T-cell (primary cell): ENCODE measurements at regions not wholly inside any gene's neighbourhood (a gene's known extent, or its start where the extent isn't known, plus 50 kb on each side); places are given as distances from the start of the nearest gene placed in this dataset.

Experiments
- ATAC-seq, 4 experiments: fragments of 200-7000 bp in 3 of 4; fragments of 150-1000 bp in 1 of 4; cut with Tn5 transposase; replicated peaks in 1 of 4; 1 replicate in 3 of 4; 2 replicates in 1 of 4; pipeline ENCODE4 v1.10.0; 2021; ENCODE audit warnings: moderate library complexity in 3 of 4, mild to moderate bottlenecking in 2 of 4, moderate number of reproducible peaks in 1 of 4
- CTCF ChIA-PET, 2 donors: fragments of 300-600 bp; sonication (Branson Sonifier 250); formaldehyde crosslinking; loops; one replicate each; lab custom pipeline; 2022; ENCODE audit warnings: antibody characterized with exemption in 2 of 2; lab: Charles Lee
- POLR2A ChIA-PET, 2 donors: fragments of 300-600 bp; sonication (Branson Sonifier 250); formaldehyde crosslinking; loops; one replicate each; lab custom pipeline; 2022; ENCODE audit warnings: antibody characterized with exemption in 2 of 2; lab: Charles Lee
- DNase-seq, 35 experiments: peaks; one replicate each; pipeline versions ENCODE4 v3.0.0 to v3.0.0-alpha.2; 2013 to 2023
- H3K27ac ChIP-seq: one replicate; pipeline ENCODE4 v1.5.1; 2013; ENCODE audit warnings: low read length
- H3K27me3 ChIP-seq, 2 experiments: replicated peaks in 1 of 2; 1 replicate in 1 of 2; 2 replicates in 1 of 2; pipeline versions ENCODE4 v1.6.1 to v1.7.0; 2013; ENCODE audit warnings: low read length in 1 of 2, mixed read lengths in 1 of 2; ENCODE audit not compliant: control insufficient read depth in 2 of 2, insufficient read depth in 2 of 2; ENCODE audit errors: extremely low read depth in 1 of 2
- H3K36me3 ChIP-seq, 2 donors: 1 replicate in 1 of 2; 2 replicates in 1 of 2; pipeline versions ENCODE4 v1.6.1 to v1.7.0; 2013; ENCODE audit warnings: low read length in 1 of 2; ENCODE audit not compliant: control insufficient read depth in 2 of 2, insufficient read depth in 1 of 2; ENCODE audit errors: extremely low read depth in 1 of 2
- H3K4me1 ChIP-seq, 2 experiments: 1 replicate in 1 of 2; 2 replicates in 1 of 2; pipeline versions ENCODE4 v1.6.1 to v1.7.0; 2013; ENCODE audit warnings: low read length in 2 of 2, mixed read lengths in 1 of 2; ENCODE audit not compliant: insufficient read depth in 2 of 2, control insufficient read depth in 1 of 2; ENCODE audit errors: extremely low read depth in 1 of 2
- H3K4me3 ChIP-seq, 2 donors: 1 replicate in 1 of 2; 2 replicates in 1 of 2; pipeline versions ENCODE4 v1.5.1 to v1.7.0; 2013; ENCODE audit warnings: mild to moderate bottlenecking in 2 of 2, low read length in 1 of 2, moderate library complexity in 1 of 2; ENCODE audit not compliant: control insufficient read depth in 1 of 2; ENCODE audit errors: extremely low read depth in 1 of 2
- H3K9me3 ChIP-seq: 2 replicates; pipeline ENCODE4 v1.7.0; 2013
- H3K27ac Mint-ChIP-seq, 2 donors: one replicate each; pipeline ENCODE4 v1.8.0; 2020 to 2021; ENCODE audit warnings: mild to moderate bottlenecking in 2 of 2, mixed read lengths in 2 of 2
- H3K27me3 Mint-ChIP-seq, 2 donors: one replicate each; pipeline ENCODE4 v1.8.0; 2021 to 2022; ENCODE audit warnings: mixed read lengths in 2 of 2
- H3K36me3 Mint-ChIP-seq: one replicate; pipeline ENCODE4 v1.8.0; 2021; ENCODE audit warnings: mixed read lengths
- H3K4me1 Mint-ChIP-seq, 3 donors: one replicate each; pipeline ENCODE4 v1.8.0; 2020 to 2022; ENCODE audit warnings: mixed read lengths in 3 of 3, mild to moderate bottlenecking in 1 of 3
- H3K4me3 Mint-ChIP-seq, 3 donors: one replicate each; pipeline ENCODE4 v1.8.0; 2020 to 2022; ENCODE audit warnings: mild to moderate bottlenecking in 3 of 3, mixed read lengths in 3 of 3, moderate library complexity in 3 of 3
- H3K9me3 Mint-ChIP-seq, 3 donors: one replicate each; pipeline ENCODE4 v1.8.0; 2020 to 2022; ENCODE audit warnings: mixed read lengths in 3 of 3
- WGBS: methylation state at CpG from one replicate; pipeline ENCODE4 v1.1.5; 2013; ENCODE audit warnings: missing lambda C conversion rate; ENCODE audit not compliant: insufficient coverage; 5-methylcytosine and 5-hydroxymethylcytosine counted together

DNA sequence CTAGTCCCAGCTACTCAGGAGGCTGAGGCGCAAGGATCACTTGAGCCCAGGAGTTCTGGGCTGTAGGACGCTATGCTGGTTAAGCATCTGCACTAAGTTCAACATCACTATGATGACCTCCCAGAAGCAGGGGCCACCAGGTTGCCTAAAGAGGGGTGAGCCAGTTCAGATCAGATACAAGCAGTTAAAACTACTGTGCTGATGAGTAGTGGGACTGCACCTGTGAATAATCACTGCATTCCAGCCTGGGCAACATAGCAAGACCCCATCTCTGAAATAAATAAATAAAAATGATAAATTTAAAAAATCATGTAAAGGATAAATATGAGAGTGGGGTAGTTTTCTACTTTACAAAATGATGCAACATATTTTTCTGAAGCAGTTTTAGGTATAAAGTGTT, 106.5 kb downstream of the TMEM170B start:
- ATAC-seq (no peak), DNase-seq (no peak)
- Histone ChIP-seq H3K27ac (no peak overlapping the region), H3K36me3 (no peaks in the 10 kb centered on the region), H3K4me3 (no peak overlapping the region), H3K9me3 (no peaks in the 10 kb centered on the region), H3K27me3 (peaks cover 0 to 6% of the 10 kb centered on the region in 2 experiments), H3K4me1 (no peaks in the 10 kb centered on the region)
- no peaks in the 10 kb centered on the region for H3K4me1 Mint-ChIP-seq
- peaks cover 5 to 16% of the 10 kb centered on the region in 2 donors for H3K27me3 Mint-ChIP-seq
- H3K9me3 Mint-ChIP-seq = peaks cover 0 to 4% (median 0%) of the 10 kb centered on the region in 3 donors
- H3K4me3 Mint-ChIP-seq = no peak overlapping the region
- no peak overlapping the region for H3K27ac Mint-ChIP-seq
- WGBS = no CpG with 5 or more reads among the region's 2 CpGs
- H3K36me3 Mint-ChIP-seq = no peaks in the 10 kb centered on the region
- ChIA-PET POLR2A (no interaction called here), CTCF (no interaction called here)

GRCh38 chr6:11644601-11645000, 107.1 kb downstream of the TMEM170B start:
- no peak overlapping the region for H3K27ac Mint-ChIP-seq
- peaks cover 5 to 16% of the 10 kb centered on the region in 2 donors for H3K27me3 Mint-ChIP-seq

GRCh38 chr6:11645016-11645415, 107.5 kb downstream of the TMEM170B start:
- Histone ChIP-seq H3K27ac (no peak overlapping the region), H3K9me3 (no peaks in the 10 kb centered on the region), H3K36me3 (no peaks in the 10 kb centered on the region), H3K27me3 (peaks cover 0 to 6% of the 10 kb centered on the region in 2 experiments), H3K4me3 (no peak overlapping the region), H3K4me1 (no peaks in the 10 kb centered on the region)
- POLR2A ChIA-PET = interaction anchor here in 1 of 2 donors (0.7 kb wide), 1 partner anchor 427 kb away, joined by 5 read pairs; no protein-coding TSS in a partner anchor
- peaks cover 5 to 16% of the 10 kb centered on the region in 2 donors for H3K27me3 Mint-ChIP-seq
- no CpG with 5 or more reads among the region's 1 CpG for WGBS
- no peak for ATAC-seq
- no peaks in the 10 kb centered on the region for H3K36me3 Mint-ChIP-seq
- CTCF ChIA-PET = no interaction called here
- H3K27ac Mint-ChIP-seq = no peak overlapping the region
- no peak overlapping the region for H3K4me3 Mint-ChIP-seq
- DNase-seq = no peak
- peaks cover 0 to 4% (median 0%) of the 10 kb centered on the region in 3 donors for H3K9me3 Mint-ChIP-seq
- no peaks in the 10 kb centered on the region for H3K4me1 Mint-ChIP-seq

More at GRCh38 chr6:11644601-11645000, 107.1 kb downstream of the TMEM170B start:
- Mint-ChIP-seq H3K36me3 (no peaks in the 10 kb centered on the region), H3K9me3 (peaks cover 0 to 4% (median 0%) of the 10 kb centered on the region in 3 donors), H3K4me1 (no peaks in the 10 kb centered on the region), H3K4me3 (no peak overlapping the region)
- ChIA-PET POLR2A (interaction anchor here in 1 of 2 donors (0.7 kb wide), 1 partner anchor 427 kb away, joined by 5 read pairs; no protein-coding TSS in a partner anchor), CTCF (no interaction called here)
- Histone ChIP-seq H3K9me3 (no peaks in the 10 kb centered on the region), H3K4me3 (no peak overlapping the region), H3K36me3 (no peaks in the 10 kb centered on the region), H3K4me1 (no peaks in the 10 kb centered on the region), H3K27me3 (peaks cover 0 to 6% of the 10 kb centered on the region in 2 experiments), H3K27ac (no peak overlapping the region)
- DNase-seq = no peak
- ATAC-seq = no peak
- no CpG with 5 or more reads among the region's 4 CpGs for whole genome bisulfite sequencing

GRCh38 chr6:11648436-11648775, 110.9 kb downstream of the TMEM170B start:
- Mint-ChIP-seq H3K36me3 (no peaks in the 10 kb centered on the region), H3K27ac (no peak overlapping the region), H3K9me3 (peaks cover 0 to 4% (median 0%) of the 10 kb centered on the region in 3 donors), H3K4me3 (no peak overlapping the region), H3K27me3 (peaks cover 2 to 13% of the 10 kb centered on the region in 2 donors), H3K4me1 (peaks cover 0 to 4% (median 3%) of the 10 kb centered on the region in 3 donors)
- Histone ChIP-seq H3K9me3 (no peaks in the 10 kb centered on the region), H3K4me1 (no peaks in the 10 kb centered on the region), H3K27ac (no peak overlapping the region), H3K4me3 (no peak overlapping the region), H3K27me3 (peaks cover 0 to 4% of the 10 kb centered on the region in 2 experiments), H3K36me3 (no peaks in the 10 kb centered on the region)
- ATAC-seq (no peak), DNase-seq (no peak)
- WGBS = no CpG with 5 or more reads among the region's 2 CpGs
- ChIA-PET POLR2A (no interaction called here), CTCF (no interaction called here)

GRCh38 chr6:11648889-11649288, 111.3 kb downstream of the TMEM170B start:
- no peaks in the 10 kb centered on the region for H3K9me3 ChIP-seq
- no peaks in the 10 kb centered on the region for H3K36me3 ChIP-seq
- ATAC-seq (no peak), DNase-seq (no peak)
- peaks cover 0 to 2% of the 10 kb centered on the region in 2 experiments for H3K27me3 ChIP-seq
- H3K9me3 Mint-ChIP-seq = peaks cover 0 to 4% (median 0%) of the 10 kb centered on the region in 3 donors
- H3K4me1 ChIP-seq = no peaks in the 10 kb centered on the region
- WGBS = 90% methylated on average over 19 of the region's 20 CpGs
- no peak overlapping the region for H3K27ac ChIP-seq
- ChIA-PET POLR2A (no interaction called here), CTCF (no interaction called here)
- H3K4me3 Mint-ChIP-seq = no peak overlapping the region
- H3K36me3 Mint-ChIP-seq = no peaks in the 10 kb centered on the region
- peaks cover 2 to 13% of the 10 kb centered on the region in 2 donors for H3K27me3 Mint-ChIP-seq
- no peak overlapping the region for H3K4me3 ChIP-seq
- H3K27ac Mint-ChIP-seq = no peak overlapping the region
- peaks cover 0 to 4% (median 3%) of the 10 kb centered on the region in 3 donors for H3K4me1 Mint-ChIP-seq

DNA sequence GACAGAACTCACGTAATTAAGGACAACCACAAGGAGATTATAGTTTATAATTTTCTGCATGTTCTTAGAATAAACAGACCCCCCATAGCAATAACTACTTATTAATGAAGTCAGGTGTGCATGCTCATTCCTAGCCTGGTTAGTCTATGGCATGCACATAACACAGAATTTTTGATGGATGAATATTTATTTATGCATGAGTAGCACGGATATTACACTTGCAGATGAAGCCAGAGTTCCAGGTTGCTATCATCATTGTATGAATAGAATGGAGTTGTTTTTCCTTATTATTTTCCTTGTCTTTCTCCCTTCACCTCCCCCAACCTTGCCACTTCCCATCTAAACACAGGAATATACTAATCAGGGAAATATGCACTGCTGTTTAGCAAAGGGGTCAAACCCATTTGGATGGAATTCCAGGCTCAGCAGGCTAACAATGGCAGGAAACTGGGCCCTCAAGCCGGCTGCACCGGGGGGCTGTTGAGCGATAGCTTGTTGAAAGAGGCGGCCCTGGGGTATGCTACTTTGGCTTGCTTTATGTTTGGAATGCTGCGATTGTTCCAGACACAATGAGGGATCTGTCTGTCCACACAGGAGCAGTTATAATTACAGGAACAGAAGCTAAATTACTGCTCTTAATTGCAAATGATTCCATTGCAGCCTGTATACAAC, 112.6 kb downstream of the TMEM170B start:
- Histone ChIP-seq H3K9me3 (no peaks in the 10 kb centered on the region), H3K4me3 (no peak overlapping the region), H3K27ac (no peak overlapping the region), H3K27me3 (peaks cover 0 to 8% of the 10 kb centered on the region in 2 experiments), H3K4me1 (no peaks in the 10 kb centered on the region), H3K36me3 (no peaks in the 10 kb centered on the region)
- ChIA-PET POLR2A (no interaction called here), CTCF (interaction anchor here in 1 of 2 donors (0.6 to 0.7 kb wide), 2 partner anchors 61 to 84 kb away, joined by 3 read pairs; no protein-coding TSS in a partner anchor)
- DNase-seq = no peak
- Mint-ChIP-seq H3K4me3 (no peak overlapping the region), H3K4me1 (peaks cover 0 to 6% (median 3%) of the 10 kb centered on the region in 3 donors), H3K36me3 (no peaks in the 10 kb centered on the region), H3K9me3 (peaks cover 0 to 4% (median 0%) of the 10 kb centered on the region in 3 donors), H3K27ac (no peak overlapping the region), H3K27me3 (peaks cover 3 to 13% of the 10 kb centered on the region in 2 donors)
- WGBS = 93% methylated on average over 3 of the region's 7 CpGs
- ATAC-seq = no peak
